SK-N-SH (cell line): ENCODE measurements at regions not wholly inside any gene's neighbourhood (a gene's known extent, or its start where the extent isn't known, plus 50 kb on each side); places are given as distances from the start of the nearest gene placed in this dataset.

Source experiments
- CTCF ChIA-PET: fragments of 300-600, 350-600 bp; formaldehyde crosslinking; extraction: SDS; loops from one replicate; lab custom pipeline; 2021; lab: Yijun Ruan, JAX
- POLR2A ChIA-PET: fragments of 350-600 bp; sonication (Branson Sonifier 250); formaldehyde crosslinking; extraction: SDS; loops from one replicate; lab custom pipeline; 2020; ENCODE audit warnings: antibody characterized with exemption, inconsistent platforms; lab: Yijun Ruan, JAX
- DNase-seq: peaks from one replicate; pipeline ENCODE4 v3.0.0; 2012
- H2AFZ ChIP-seq: fragments of 200-600 bp; sonication (generic); 2 replicates; pipeline ENCODE4 v1.8.1; 2016; ENCODE audit warnings: antibody characterized with exemption, mild to moderate bottlenecking, low read depth
- H3F3A ChIP-seq: fragments of 200-600 bp; sonication (generic); replicated peaks from 2 replicates; pipeline ENCODE3; 2016; ENCODE audit warnings: antibody characterized with exemption, mild to moderate bottlenecking; ENCODE audit not compliant: insufficient read depth
- H3K27ac ChIP-seq, 2 experiments: fragments of 200-500 bp in 1 of 2; fragments of 200-600 bp in 1 of 2; sonication (Bioruptor generic) in 1 of 2; sonication (generic), shearing (Covaris generic) in 1 of 2; 2 replicates each; pipeline versions ENCODE4 v1.5.1 to v1.6.1; 2014 to 2016; ENCODE audit warnings: low read depth in 2 of 2, inconsistent platforms in 1 of 2, low read length in 1 of 2, mild to moderate bottlenecking in 1 of 2, mixed read lengths in 1 of 2
- H3K27me3 ChIP-seq: fragments of 200-600 bp; sonication (generic), shearing (Covaris generic); 2 replicates; pipeline ENCODE4 v1.6.1; 2016; ENCODE audit warnings: mixed run types; ENCODE audit not compliant: insufficient read depth
- H3K36me3 ChIP-seq, 2 experiments: fragments of 200-500 bp in 1 of 2; fragments of 200-600 bp in 1 of 2; sonication (Bioruptor generic) in 1 of 2; sonication (generic) in 1 of 2; replicated peaks in 1 of 2; 2 replicates each; pipeline versions ENCODE3 to v1.5.1; 2014 to 2016; ENCODE audit warnings: low read length in 1 of 2, mild to moderate bottlenecking in 1 of 2; ENCODE audit not compliant: insufficient read depth in 2 of 2, control insufficient read depth in 1 of 2
- H3K4me1 ChIP-seq, 2 experiments: fragments of 200-500 bp in 1 of 2; fragments of 200-600 bp in 1 of 2; sonication (Bioruptor generic) in 1 of 2; sonication (generic), shearing (Covaris generic) in 1 of 2; 2 replicates each; pipeline versions ENCODE4 v1.5.1 to v1.6.1; 2014 to 2016; ENCODE audit warnings: low read depth in 1 of 2, low read length in 1 of 2, mixed run types in 1 of 2; ENCODE audit not compliant: insufficient read depth in 2 of 2, control insufficient read depth in 1 of 2
- H3K4me2 ChIP-seq: fragments of 200-600 bp; sonication (generic), shearing (Covaris generic); 2 replicates; pipeline ENCODE4 v1.6.1; 2017; ENCODE audit warnings: mixed run types
- H3K4me3 ChIP-seq, 2 experiments: fragments of 200-500 bp in 1 of 2; fragments of 200-600 bp in 1 of 2; sonication (Bioruptor generic) in 1 of 2; sonication (generic), shearing (Covaris generic) in 1 of 2; 2 replicates each; pipeline versions ENCODE4 v1.5.1 to v1.8.1; 2014 to 2016; ENCODE audit warnings: low read depth in 2 of 2, inconsistent platforms in 1 of 2, low read length in 1 of 2, mild to moderate bottlenecking in 1 of 2, mixed read lengths in 1 of 2, moderate library complexity in 1 of 2
- H3K79me2 ChIP-seq: fragments of 200-600 bp; sonication (generic); 2 replicates; pipeline ENCODE4 v1.8.1; 2017; ENCODE audit warnings: mild to moderate bottlenecking; ENCODE audit not compliant: insufficient read depth
- H3K9ac ChIP-seq: fragments of 200-600 bp; sonication (generic); 2 replicates; pipeline ENCODE4 v1.6.1; 2017; ENCODE audit warnings: mixed run types
- H3K9me2 ChIP-seq: fragments of 200-600 bp; sonication (generic); 2 replicates; pipeline ENCODE4 v1.6.1; 2017; ENCODE audit warnings: mixed run types
- H3K9me3 ChIP-seq: fragments of 200-600 bp; sonication (generic); 2 replicates; pipeline ENCODE4 v1.6.1; 2017; ENCODE audit warnings: mixed run types, mild to moderate bottlenecking, moderate library complexity
- H4K20me1 ChIP-seq: fragments of 200-600 bp; sonication (generic); 2 replicates; pipeline ENCODE4 v1.6.1; 2017; ENCODE audit warnings: mild to moderate bottlenecking, mixed run types; ENCODE audit not compliant: insufficient read depth
- CHD2 ChIP-seq: fragments of 150-350 bp; IDR thresholded peaks from 2 replicates; pipeline ENCODE4 v1.6.1; 2018; ENCODE audit warnings: low read length; ENCODE audit not compliant: partially characterized antibody
- ELF1 ChIP-seq: IDR thresholded peaks from 2 replicates; pipeline ENCODE4 v1.4.0; 2012
- EP300 ChIP-seq, 2 experiments: IDR thresholded peaks; 2 replicates each; pipeline versions ENCODE4 v1.4.0 to v1.6.1; 2012; ENCODE audit warnings: borderline replicate concordance in 1 of 2, low read depth in 1 of 2, low read length in 1 of 2
- EZH2phosphoT487 ChIP-seq: fragments of 200-600 bp; sonication (generic); IDR thresholded peaks from 2 replicates; pipeline ENCODE4 v1.6.1; 2017; ENCODE audit warnings: low read depth, mixed run types, mild to moderate bottlenecking, antibody characterized with exemption, moderate library complexity, borderline replicate concordance
- FOXJ3 ChIP-seq: sonication (generic); formaldehyde crosslinking; IDR thresholded peaks from 2 replicates; pipeline ENCODE4 v1.5.1; 2020; ENCODE audit warnings: mild to moderate bottlenecking, missing genetic modification reagents
- FOXM1 ChIP-seq: IDR thresholded peaks from 2 replicates; pipeline ENCODE4 v1.4.0; 2012; ENCODE audit warnings: low read depth, mild to moderate bottlenecking
- GABPA ChIP-seq: IDR thresholded peaks from 2 replicates; pipeline ENCODE4 v1.4.0; 2012; ENCODE audit warnings: low read depth, mild to moderate bottlenecking
- GATA2 ChIP-seq: sonication (generic); formaldehyde crosslinking; IDR thresholded peaks from 2 replicates; pipeline ENCODE4 v1.5.0; 2020; ENCODE audit warnings: mild to moderate bottlenecking, missing genetic modification reagents
- JUND ChIP-seq: IDR thresholded peaks from 2 replicates; pipeline ENCODE4 v1.4.0; 2012
- MXI1 ChIP-seq: IDR thresholded peaks from 2 replicates; pipeline ENCODE4 v1.6.1; 2012; ENCODE audit warnings: mild to moderate bottlenecking, low read depth, low read length, improper control_type of control experiment
- POLR2AphosphoS5 ChIP-seq: IDR thresholded peaks from 2 replicates; pipeline ENCODE4 v1.6.1; 2012; ENCODE audit warnings: low read depth, low read length
- RFX5 ChIP-seq: IDR thresholded peaks from 2 replicates; pipeline ENCODE4 v1.6.1; 2012; ENCODE audit warnings: mild to moderate bottlenecking, improper control_type of control experiment, low read length
- SIN3A ChIP-seq: IDR thresholded peaks from 2 replicates; pipeline ENCODE4 v1.6.1; 2012; ENCODE audit warnings: low read depth, mild to moderate bottlenecking, low read length, moderate library complexity, borderline replicate concordance
- TAF1 ChIP-seq: IDR thresholded peaks from 2 replicates; pipeline ENCODE4 v1.6.1; 2012; ENCODE audit warnings: low read depth, mild to moderate bottlenecking, low read length, moderate library complexity, borderline replicate concordance
- TCF12 ChIP-seq: IDR thresholded peaks from 2 replicates; pipeline ENCODE4 v1.4.0; 2012
- YY1 ChIP-seq: IDR thresholded peaks from 2 replicates; pipeline ENCODE4 v1.4.0; 2012; ENCODE audit warnings: low read depth, mild to moderate bottlenecking
- WGBS: methylation state at CpG from one replicate; pipeline ENCODE4 v1.1.6; 2017; ENCODE audit warnings: low lambda C conversion rate; 5-methylcytosine and 5-hydroxymethylcytosine counted together
- TF ChIP-seq, protein P1 (sequence below): IDR thresholded peaks from 2 replicates; pipeline ENCODE4 v1.4.0; 2012; ENCODE audit warnings: low read depth
- TF ChIP-seq, protein P2 (sequence below): fragments of 150-350 bp; IDR thresholded peaks from 2 replicates; pipeline ENCODE4 v1.6.1; 2017; ENCODE audit warnings: antibody characterized with exemption, low read length, low read depth, borderline replicate concordance
- TF ChIP-seq, protein P3 (sequence below): fragments of 150-350 bp; IDR thresholded peaks from 2 replicates; pipeline ENCODE4 v1.6.1; 2016; ENCODE audit warnings: mild to moderate bottlenecking, low read depth, low read length
- TF ChIP-seq, protein P4 (sequence below): IDR thresholded peaks from 2 replicates; pipeline ENCODE4; 2012
- TF ChIP-seq, protein P5 (sequence below): IDR thresholded peaks from 2 replicates; pipeline ENCODE4 v1.6.1; 2012; ENCODE audit warnings: mild to moderate bottlenecking, low read depth, low read length, moderate library complexity

DNA sequence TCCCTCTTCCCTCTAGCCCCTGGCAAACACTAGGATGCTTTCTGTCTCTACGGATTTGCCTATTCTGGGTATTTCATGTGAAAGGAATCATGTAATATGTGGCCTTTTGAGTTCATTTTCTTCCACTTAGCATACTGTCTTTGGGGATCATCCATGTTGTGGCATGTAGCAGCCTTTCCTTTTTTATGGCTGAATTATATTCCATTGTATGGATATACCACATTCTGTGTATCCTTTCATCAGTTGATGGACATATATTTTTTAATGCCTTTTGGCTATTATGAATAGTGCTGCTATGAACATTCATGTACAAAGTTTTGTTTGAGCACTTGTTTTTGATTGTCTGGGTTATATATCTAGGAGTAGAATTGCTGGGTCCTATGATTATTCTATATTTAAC, 258.4 kb upstream of the CSF3R start:
- Histone ChIP-seq H3K9me3 (no peaks in the 10 kb centered on the region), H3K79me2 (no peaks in the 10 kb centered on the region), H3K36me3 (no peaks in the 10 kb centered on the region), H2AFZ (no peak overlapping the region), H4K20me1 (no peaks in the 10 kb centered on the region), H3K27ac (no peak overlapping the region), H3K4me2 (no peak overlapping the region), H3K4me1 (no peaks in the 10 kb centered on the region)
- no peak for DNase-seq
- TF ChIP-seq, protein P1, sequence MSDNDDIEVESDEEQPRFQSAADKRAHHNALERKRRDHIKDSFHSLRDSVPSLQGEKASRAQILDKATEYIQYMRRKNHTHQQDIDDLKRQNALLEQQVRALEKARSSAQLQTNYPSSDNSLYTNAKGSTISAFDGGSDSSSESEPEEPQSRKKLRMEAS: no peak
- TF ChIP-seq GATA2: no peak
- no peak for TF ChIP-seq YY1
- TF ChIP-seq, protein P2, sequence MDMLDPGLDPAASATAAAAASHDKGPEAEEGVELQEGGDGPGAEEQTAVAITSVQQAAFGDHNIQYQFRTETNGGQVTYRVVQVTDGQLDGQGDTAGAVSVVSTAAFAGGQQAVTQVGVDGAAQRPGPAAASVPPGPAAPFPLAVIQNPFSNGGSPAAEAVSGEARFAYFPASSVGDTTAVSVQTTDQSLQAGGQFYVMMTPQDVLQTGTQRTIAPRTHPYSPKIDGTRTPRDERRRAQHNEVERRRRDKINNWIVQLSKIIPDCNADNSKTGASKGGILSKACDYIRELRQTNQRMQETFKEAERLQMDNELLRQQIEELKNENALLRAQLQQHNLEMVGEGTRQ: no peak
- TF ChIP-seq, all 33 proteins: peak for 0
- H3K9me2 ChIP-seq: no peaks in the 10 kb centered on the region
- no peaks in the 10 kb centered on the region for H3K27me3 ChIP-seq
- no peak overlapping the region for H3K9ac ChIP-seq
- POLR2A ChIA-PET: no interaction called here
- CTCF ChIA-PET: interaction anchor here (1.5 kb wide), 1 partner anchor 12 kb away, joined by 4 read pairs; no protein-coding TSS in a partner anchor
- H3K4me3 ChIP-seq: no peak overlapping the region
- H3F3A ChIP-seq: no peaks in the 10 kb centered on the region
- WGBS: 14% methylated on average over 1 of the region's 1 CpG

DNA sequence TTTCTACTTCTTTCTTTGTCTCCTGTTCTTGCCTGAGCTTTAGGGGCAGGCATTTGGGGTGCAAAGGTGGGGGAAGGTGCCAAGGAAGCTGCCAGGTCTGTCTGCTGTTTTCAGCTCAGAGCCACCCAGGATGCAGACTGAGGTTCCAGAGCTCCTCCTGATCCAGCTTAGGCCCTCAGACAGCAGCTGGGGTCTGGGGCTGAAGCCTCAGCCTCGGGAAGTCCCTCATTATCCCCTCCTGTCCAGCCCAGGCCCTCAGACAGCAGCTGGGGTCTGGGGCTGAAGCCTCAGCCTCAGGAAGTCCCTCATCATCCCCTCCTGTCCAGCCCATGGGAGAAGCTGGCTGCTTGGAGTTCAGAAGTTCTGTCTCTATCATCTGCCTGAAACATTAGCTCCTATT, 257.7 kb upstream of the CSF3R start:
- H3K4me2 ChIP-seq: no peak overlapping the region
- H3K27ac ChIP-seq: no peak overlapping the region
- no peaks in the 10 kb centered on the region for H3K27me3 ChIP-seq
- H4K20me1 ChIP-seq: no peaks in the 10 kb centered on the region
- H2AFZ ChIP-seq: no peak overlapping the region
- no peaks in the 10 kb centered on the region for H3K36me3 ChIP-seq
- H3K79me2 ChIP-seq: no peaks in the 10 kb centered on the region
- CTCF ChIA-PET: interaction anchor here (0.7 to 1.5 kb wide), 3 partner anchors 12 to 145 kb away, joined by 3 to 4 read pairs (median 3); no protein-coding TSS in a partner anchor
- TF ChIP-seq, protein P1: no peak
- TF ChIP-seq, protein P3, sequence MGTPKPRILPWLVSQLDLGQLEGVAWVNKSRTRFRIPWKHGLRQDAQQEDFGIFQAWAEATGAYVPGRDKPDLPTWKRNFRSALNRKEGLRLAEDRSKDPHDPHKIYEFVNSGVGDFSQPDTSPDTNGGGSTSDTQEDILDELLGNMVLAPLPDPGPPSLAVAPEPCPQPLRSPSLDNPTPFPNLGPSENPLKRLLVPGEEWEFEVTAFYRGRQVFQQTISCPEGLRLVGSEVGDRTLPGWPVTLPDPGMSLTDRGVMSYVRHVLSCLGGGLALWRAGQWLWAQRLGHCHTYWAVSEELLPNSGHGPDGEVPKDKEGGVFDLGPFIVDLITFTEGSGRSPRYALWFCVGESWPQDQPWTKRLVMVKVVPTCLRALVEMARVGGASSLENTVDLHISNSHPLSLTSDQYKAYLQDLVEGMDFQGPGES: no peak
- TF ChIP-seq TCF12 (no peak), GATA2 (no peak), RFX5 (no peak), JUND (no peak), EZH2phosphoT487 (no peak), TAF1 (no peak), SIN3A (no peak), FOXM1 (no peak), POLR2AphosphoS5 (no peak), ELF1 (no peak), CHD2 (no peak), FOXJ3 (no peak), GABPA (no peak), MXI1 (no peak), EP300 (IDR thresholded peaks at IDR 0.05; ENCODE audit: borderline replicate concordance in 1 of 2, low read depth in 1 of 2, low read length in 1 of 2) (no peak)
- TF ChIP-seq, protein P4, sequence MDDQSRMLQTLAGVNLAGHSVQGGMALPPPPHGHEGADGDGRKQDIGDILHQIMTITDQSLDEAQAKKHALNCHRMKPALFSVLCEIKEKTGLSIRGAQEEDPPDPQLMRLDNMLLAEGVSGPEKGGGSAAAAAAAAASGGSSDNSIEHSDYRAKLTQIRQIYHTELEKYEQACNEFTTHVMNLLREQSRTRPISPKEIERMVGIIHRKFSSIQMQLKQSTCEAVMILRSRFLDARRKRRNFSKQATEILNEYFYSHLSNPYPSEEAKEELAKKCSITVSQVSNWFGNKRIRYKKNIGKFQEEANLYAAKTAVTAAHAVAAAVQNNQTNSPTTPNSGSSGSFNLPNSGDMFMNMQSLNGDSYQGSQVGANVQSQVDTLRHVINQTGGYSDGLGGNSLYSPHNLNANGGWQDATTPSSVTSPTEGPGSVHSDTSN: no peak
- TF ChIP-seq, protein P5, sequence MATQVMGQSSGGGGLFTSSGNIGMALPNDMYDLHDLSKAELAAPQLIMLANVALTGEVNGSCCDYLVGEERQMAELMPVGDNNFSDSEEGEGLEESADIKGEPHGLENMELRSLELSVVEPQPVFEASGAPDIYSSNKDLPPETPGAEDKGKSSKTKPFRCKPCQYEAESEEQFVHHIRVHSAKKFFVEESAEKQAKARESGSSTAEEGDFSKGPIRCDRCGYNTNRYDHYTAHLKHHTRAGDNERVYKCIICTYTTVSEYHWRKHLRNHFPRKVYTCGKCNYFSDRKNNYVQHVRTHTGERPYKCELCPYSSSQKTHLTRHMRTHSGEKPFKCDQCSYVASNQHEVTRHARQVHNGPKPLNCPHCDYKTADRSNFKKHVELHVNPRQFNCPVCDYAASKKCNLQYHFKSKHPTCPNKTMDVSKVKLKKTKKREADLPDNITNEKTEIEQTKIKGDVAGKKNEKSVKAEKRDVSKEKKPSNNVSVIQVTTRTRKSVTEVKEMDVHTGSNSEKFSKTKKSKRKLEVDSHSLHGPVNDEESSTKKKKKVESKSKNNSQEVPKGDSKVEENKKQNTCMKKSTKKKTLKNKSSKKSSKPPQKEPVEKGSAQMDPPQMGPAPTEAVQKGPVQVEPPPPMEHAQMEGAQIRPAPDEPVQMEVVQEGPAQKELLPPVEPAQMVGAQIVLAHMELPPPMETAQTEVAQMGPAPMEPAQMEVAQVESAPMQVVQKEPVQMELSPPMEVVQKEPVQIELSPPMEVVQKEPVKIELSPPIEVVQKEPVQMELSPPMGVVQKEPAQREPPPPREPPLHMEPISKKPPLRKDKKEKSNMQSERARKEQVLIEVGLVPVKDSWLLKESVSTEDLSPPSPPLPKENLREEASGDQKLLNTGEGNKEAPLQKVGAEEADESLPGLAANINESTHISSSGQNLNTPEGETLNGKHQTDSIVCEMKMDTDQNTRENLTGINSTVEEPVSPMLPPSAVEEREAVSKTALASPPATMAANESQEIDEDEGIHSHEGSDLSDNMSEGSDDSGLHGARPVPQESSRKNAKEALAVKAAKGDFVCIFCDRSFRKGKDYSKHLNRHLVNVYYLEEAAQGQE: no peak
- TF ChIP-seq, all 33 proteins: peak for 0
- no peak overlapping the region for H3K4me3 ChIP-seq
- no peaks in the 10 kb centered on the region for H3K9me3 ChIP-seq
- H3F3A ChIP-seq: no peaks in the 10 kb centered on the region
- no peaks in the 10 kb centered on the region for H3K9me2 ChIP-seq
- DNase-seq: no peak
- POLR2A ChIA-PET: no interaction called here
- H3K9ac ChIP-seq: no peak overlapping the region
- no peaks in the 10 kb centered on the region for H3K4me1 ChIP-seq
- WGBS: 0% methylated on average over 1 of the region's 1 CpG
